KOPT-K1 (cell line): ENCODE measurements at regions not wholly inside any gene's neighbourhood (a gene's known extent, or its start where the extent isn't known, plus 50 kb on each side); places are given as distances from the start of the nearest gene placed in this dataset.
"Not testable (repeated sequence)": the region's sequence is repeated elsewhere in the genome, so short reads cannot be mapped to it uniquely, and the experiment has no call there.

Experiments
- H3K27ac ChIP-seq: fragments of 200-600 bp; sonication (generic); 2 replicates; pipeline ENCODE4 v1.5.1; 2016; ENCODE audit warnings: antibody characterized with exemption, mild to moderate bottlenecking, low read depth, low read length; ENCODE audit not compliant: poor library complexity, severe bottlenecking
- H3K36me3 ChIP-seq: fragments of 200-600 bp; sonication (generic); 2 replicates; pipeline ENCODE4 v1.5.1; 2017; ENCODE audit warnings: antibody characterized with exemption, mild to moderate bottlenecking, low read length, moderate library complexity; ENCODE audit not compliant: insufficient read depth
- H3K9me3 ChIP-seq: fragments of 200-600 bp; sonication (generic); 2 replicates; pipeline ENCODE4 v1.5.1; 2017; ENCODE audit warnings: antibody characterized with exemption, low read length, mild to moderate bottlenecking; ENCODE audit not compliant: insufficient read depth, poor library complexity, severe bottlenecking

GRCh38 chr11:97908354-97908753 lies 1112.4 kb upstream of the CNTN5 start:
- Histone ChIP-seq H3K27ac (no peak overlapping the region), H3K9me3 (no peaks in the 10 kb centered on the region), H3K36me3 (no peaks in the 10 kb centered on the region)

- H3K9me3 ChIP-seq = no peaks in the 10 kb centered on the region
- H3K27ac ChIP-seq = no peak overlapping the region
- H3K36me3 ChIP-seq = no peaks in the 10 kb centered on the region
These were observed 1110.9 kb upstream of the CNTN5 start for GRCh38 chr11:97909614-97910399.

GRCh38 chr11:97912629-97913028 lies 1108.1 kb upstream of the CNTN5 start:
- Histone ChIP-seq H3K27ac (no peak overlapping the region), H3K9me3 (no peaks in the 10 kb centered on the region), H3K36me3 (no peaks in the 10 kb centered on the region)

- not testable (repeated sequence) for H3K36me3 ChIP-seq, H3K9me3 ChIP-seq, H3K27ac ChIP-seq
These were observed 1097.8 kb upstream of the CNTN5 start for GRCh38 chr11:97922933-97923332.

GRCh38 chr11:97934572-97935208 lies 1086.1 kb upstream of the CNTN5 start:
- H3K9me3 ChIP-seq = no peaks in the 10 kb centered on the region
- H3K36me3 ChIP-seq = no peaks in the 10 kb centered on the region
- no peak overlapping the region for H3K27ac ChIP-seq

- no peak overlapping the region for H3K27ac ChIP-seq
- no peaks in the 10 kb centered on the region for H3K36me3 ChIP-seq
- H3K9me3 ChIP-seq = no peaks in the 10 kb centered on the region
These were observed 1083.2 kb upstream of the CNTN5 start for GRCh38 chr11:97937501-97937900.

GRCh38 chr11:97938789-97939188 lies 1082.0 kb upstream of the CNTN5 start:
- Histone ChIP-seq H3K36me3 (no peaks in the 10 kb centered on the region), H3K9me3 (no peaks in the 10 kb centered on the region), H3K27ac (no peak overlapping the region)

GRCh38 chr11:97943493-97943892 lies 1077.3 kb upstream of the CNTN5 start:
- Histone ChIP-seq H3K9me3 (no peaks in the 10 kb centered on the region), H3K27ac (no peak overlapping the region), H3K36me3 (no peaks in the 10 kb centered on the region)

GRCh38 chr11:97948793-97949192 lies 1072.0 kb upstream of the CNTN5 start:
- H3K9me3 ChIP-seq = no peaks in the 10 kb centered on the region
- H3K27ac ChIP-seq = no peak overlapping the region
- no peaks in the 10 kb centered on the region for H3K36me3 ChIP-seq

GRCh38 chr11:97955595-97955994 lies 1065.2 kb upstream of the CNTN5 start:
- Histone ChIP-seq H3K9me3 (no peaks in the 10 kb centered on the region), H3K27ac (no peak overlapping the region), H3K36me3 (no peaks in the 10 kb centered on the region)

- no peaks in the 10 kb centered on the region for H3K9me3 ChIP-seq
- H3K27ac ChIP-seq = no peak overlapping the region
- no peaks in the 10 kb centered on the region for H3K36me3 ChIP-seq
These were observed 1063.8 kb upstream of the CNTN5 start for GRCh38 chr11:97956904-97957303.

GRCh38 chr11:97961431-97961830 lies 1059.3 kb upstream of the CNTN5 start:
- Histone ChIP-seq H3K36me3 (no peaks in the 10 kb centered on the region), H3K9me3 (no peaks in the 10 kb centered on the region), H3K27ac (no peak overlapping the region)

GRCh38 chr11:97962758-97963157 lies 1058.0 kb upstream of the CNTN5 start:
- Histone ChIP-seq H3K27ac (no peak overlapping the region), H3K36me3 (no peaks in the 10 kb centered on the region), H3K9me3 (no peaks in the 10 kb centered on the region)

- H3K27ac ChIP-seq = no peak overlapping the region
- H3K36me3 ChIP-seq = no peaks in the 10 kb centered on the region
- H3K9me3 ChIP-seq = no peaks in the 10 kb centered on the region
These were observed 1057.0 kb upstream of the CNTN5 start for GRCh38 chr11:97963528-97964331.

- Histone ChIP-seq H3K36me3 (no peaks in the 10 kb centered on the region), H3K9me3 (no peaks in the 10 kb centered on the region), H3K27ac (no peak overlapping the region)
These were observed 1056.3 kb upstream of the CNTN5 start for GRCh38 chr11:97964332-97965004.
